ENCODE measurements at regions not wholly inside any gene's neighbourhood (a gene's known extent, or its start where the extent isn't known, plus 50 kb on each side); places are given as distances from the start of the nearest gene placed in this dataset.
A peak's percentile ranks its signal among the peaks of the same experiment; 100 is the strongest.

DNA sequence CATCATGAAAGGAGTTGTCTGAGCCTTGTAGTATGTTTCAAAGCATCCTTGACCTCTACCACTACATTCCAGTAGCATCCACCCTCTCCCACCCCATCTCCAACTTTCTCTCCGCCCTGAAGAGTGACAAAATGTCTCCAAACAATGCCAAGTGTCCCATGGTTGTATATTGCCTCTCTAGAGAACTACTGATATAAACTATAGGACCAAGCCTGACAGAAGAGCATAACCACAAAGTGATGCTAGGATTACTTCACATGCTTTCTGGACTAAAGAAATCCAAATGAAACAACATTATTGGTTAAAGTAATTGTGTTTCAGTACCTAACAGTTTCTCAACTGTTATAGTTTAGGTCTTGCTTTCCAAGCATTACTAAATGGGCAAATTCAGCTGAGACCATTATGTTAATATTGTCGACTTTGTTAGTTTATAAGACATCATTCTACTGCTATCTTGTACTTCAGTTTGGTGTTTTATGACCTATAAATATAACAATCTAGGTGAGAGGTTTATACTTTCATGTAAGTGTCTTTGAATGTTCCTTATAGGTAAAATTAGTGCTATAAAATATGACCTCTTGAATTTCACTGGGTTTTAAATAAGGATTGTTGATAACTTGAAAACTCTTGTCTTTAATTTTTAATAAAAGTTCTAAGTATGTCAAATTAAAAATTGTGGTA lies 117.4 kb downstream of the SUCNR1 start:
- H3K36me3 ChIP-seq (ENCODE audit: control insufficient read depth in 2 of 2, insufficient read depth in 2 of 2, low read length in 2 of 2): no peaks in the 10 kb centered on the region
- no peak overlapping the region for H3K9ac ChIP-seq (ENCODE audit: low read depth in 1 of 2, low read length in 2 of 2)
- H3K27ac ChIP-seq (ENCODE audit: low read depth in 2 of 2, low read length in 2 of 2): no peak overlapping the region
- no peaks in the 10 kb centered on the region for H3K27me3 ChIP-seq (ENCODE audit: control insufficient read depth in 2 of 2, insufficient read depth in 2 of 2, low read length in 2 of 2)
- peaks cover 9 to 12% of the 10 kb centered on the region in 2 donors for H3K4me1 ChIP-seq (ENCODE audit: control insufficient read depth in 2 of 2, insufficient read depth in 2 of 2, low read length in 2 of 2)
- H3K9me3 ChIP-seq (ENCODE audit: control insufficient read depth in 2 of 2, low read length in 2 of 2): no peaks in the 10 kb centered on the region
- H3K4me3 ChIP-seq (ENCODE audit: low read length in 2 of 2): no peak overlapping the region

DNA sequence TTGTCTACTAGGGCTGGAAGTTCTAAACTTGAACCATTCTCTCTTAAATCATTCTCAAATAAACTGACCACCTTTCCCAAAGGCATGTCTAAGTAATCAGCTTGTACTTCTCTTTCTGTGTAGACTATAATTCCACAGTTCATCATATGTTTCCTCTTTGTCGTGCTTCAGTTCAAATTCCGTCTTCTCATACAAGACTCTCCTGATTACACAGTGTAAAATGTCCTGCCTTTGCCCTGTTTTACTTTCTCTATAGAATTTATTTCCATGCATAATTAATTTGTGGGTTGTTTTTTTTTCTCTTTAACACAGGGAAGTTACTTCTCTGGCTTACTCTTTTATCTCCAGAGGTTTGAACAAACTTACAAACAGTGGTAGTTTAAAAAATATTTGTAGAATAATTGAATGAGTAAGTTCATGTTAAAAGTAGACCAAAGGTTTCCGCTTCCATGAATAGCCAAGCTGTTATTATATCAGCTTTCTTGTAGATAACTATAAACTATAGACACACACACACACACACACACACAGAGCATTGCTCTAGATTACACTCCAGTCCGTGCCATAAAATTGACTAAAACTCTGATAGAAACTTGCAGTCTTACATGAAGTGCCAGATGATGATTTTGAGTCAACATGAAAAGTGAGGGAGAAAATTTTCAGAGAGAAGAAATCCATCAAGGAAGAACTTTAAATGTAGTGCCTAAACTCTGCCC lies 119.0 kb downstream of the SUCNR1 start:
- H3K36me3 ChIP-seq (ENCODE audit: control insufficient read depth in 2 of 2, insufficient read depth in 2 of 2, low read length in 2 of 2): no peaks in the 10 kb centered on the region
- H3K27me3 ChIP-seq (ENCODE audit: control insufficient read depth in 2 of 2, insufficient read depth in 2 of 2, low read length in 2 of 2): no peaks in the 10 kb centered on the region
- H3K27ac ChIP-seq (ENCODE audit: low read depth in 2 of 2, low read length in 2 of 2): peak overlapping the region in 1 of 2 donors; percentile 19
- H3K9ac ChIP-seq (ENCODE audit: low read depth in 1 of 2, low read length in 2 of 2): no peak overlapping the region
- no peaks in the 10 kb centered on the region for H3K9me3 ChIP-seq (ENCODE audit: control insufficient read depth in 2 of 2, low read length in 2 of 2)
- peaks cover 6 to 9% of the 10 kb centered on the region in 2 donors for H3K4me1 ChIP-seq (ENCODE audit: control insufficient read depth in 2 of 2, insufficient read depth in 2 of 2, low read length in 2 of 2)
- H3K4me3 ChIP-seq (ENCODE audit: low read length in 2 of 2): no peak overlapping the region

DNA sequence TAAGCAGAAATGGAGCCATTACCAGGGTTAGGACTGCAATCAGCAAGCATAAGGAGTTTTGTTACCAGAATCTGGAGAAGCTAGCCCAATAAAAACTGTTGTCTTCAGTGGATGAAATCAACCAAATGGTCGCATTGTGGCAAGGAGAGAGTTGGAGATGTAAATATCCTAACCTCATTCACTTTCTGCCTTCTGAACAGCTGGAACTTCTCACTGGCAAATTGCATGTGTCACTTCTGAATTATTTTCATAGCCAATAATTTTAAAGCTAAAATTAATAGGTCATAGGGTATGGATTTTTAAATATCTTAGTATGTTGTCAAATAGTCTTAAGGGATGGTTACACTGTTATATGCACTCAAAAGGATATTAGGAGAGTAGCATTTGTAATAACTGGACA lies 121.6 kb downstream of the SUCNR1 start:
- Histone ChIP-seq H3K4me3 (ENCODE audit: low read length in 2 of 2) (no peak overlapping the region), H3K9ac (ENCODE audit: low read depth in 1 of 2, low read length in 2 of 2) (no peak overlapping the region), H3K27ac (ENCODE audit: low read depth in 2 of 2, low read length in 2 of 2) (no peak overlapping the region), H3K9me3 (ENCODE audit: control insufficient read depth in 2 of 2, low read length in 2 of 2) (no peaks in the 10 kb centered on the region), H3K4me1 (ENCODE audit: control insufficient read depth in 2 of 2, insufficient read depth in 2 of 2, low read length in 2 of 2) (peaks cover 6 to 9% of the 10 kb centered on the region in 2 donors), H3K36me3 (ENCODE audit: control insufficient read depth in 2 of 2, insufficient read depth in 2 of 2, low read length in 2 of 2) (no peaks in the 10 kb centered on the region), H3K27me3 (ENCODE audit: control insufficient read depth in 2 of 2, insufficient read depth in 2 of 2, low read length in 2 of 2) (no peaks in the 10 kb centered on the region)

DNA sequence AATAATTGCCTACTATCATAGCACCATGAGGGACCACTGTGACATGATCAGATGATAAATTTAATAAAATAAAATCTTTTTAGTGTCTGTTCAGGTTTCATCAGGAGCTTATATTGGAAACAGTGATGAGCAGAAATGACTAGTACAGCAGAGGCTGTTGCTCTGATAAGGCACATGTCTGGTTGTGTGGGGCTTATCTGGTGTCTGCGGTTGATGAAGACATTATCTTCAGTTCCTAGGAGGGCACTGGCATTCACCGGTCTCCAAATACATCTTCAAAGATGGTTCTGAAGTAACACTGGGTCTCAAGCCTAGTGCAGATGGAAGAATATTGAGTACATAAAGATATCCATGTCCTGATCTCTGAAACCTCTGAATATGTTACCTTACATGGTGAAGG lies 125.3 kb downstream of the SUCNR1 start:
- no peaks in the 10 kb centered on the region for H3K27me3 ChIP-seq (ENCODE audit: control insufficient read depth in 2 of 2, insufficient read depth in 2 of 2, low read length in 2 of 2)
- H3K27ac ChIP-seq (ENCODE audit: low read depth in 2 of 2, low read length in 2 of 2): no peak overlapping the region
- no peak overlapping the region for H3K9ac ChIP-seq (ENCODE audit: low read depth in 1 of 2, low read length in 2 of 2)

DNA sequence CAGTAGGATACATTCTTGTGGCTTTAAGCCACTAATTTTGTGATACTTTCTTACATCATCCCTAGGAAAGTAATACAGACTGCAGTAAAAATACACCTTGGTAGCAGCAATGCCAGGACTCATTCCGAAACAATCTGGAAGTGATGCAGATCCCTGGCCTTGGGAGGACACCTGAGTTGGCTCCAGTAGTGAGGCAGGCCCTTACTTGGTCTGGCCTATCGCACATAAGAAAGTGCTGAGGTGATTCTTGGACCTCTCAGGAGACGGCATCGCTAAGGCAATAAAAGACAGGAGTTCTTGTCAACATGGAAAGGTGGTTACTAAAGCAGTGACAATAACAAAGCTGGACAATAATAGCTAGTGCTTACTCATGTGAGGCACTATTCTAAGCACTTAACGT lies 126.5 kb downstream of the SUCNR1 start:
- H3K9me3 ChIP-seq (ENCODE audit: control insufficient read depth in 2 of 2, low read length in 2 of 2): no peaks in the 10 kb centered on the region
- H3K4me3 ChIP-seq (ENCODE audit: low read length in 2 of 2): no peak overlapping the region
- H3K27me3 ChIP-seq (ENCODE audit: control insufficient read depth in 2 of 2, insufficient read depth in 2 of 2, low read length in 2 of 2): no peaks in the 10 kb centered on the region
- H3K27ac ChIP-seq (ENCODE audit: low read depth in 2 of 2, low read length in 2 of 2): no peak overlapping the region
- H3K9ac ChIP-seq (ENCODE audit: low read depth in 1 of 2, low read length in 2 of 2): no peak overlapping the region
- H3K36me3 ChIP-seq (ENCODE audit: control insufficient read depth in 2 of 2, insufficient read depth in 2 of 2, low read length in 2 of 2): no peaks in the 10 kb centered on the region
- no peaks in the 10 kb centered on the region for H3K4me1 ChIP-seq (ENCODE audit: control insufficient read depth in 2 of 2, insufficient read depth in 2 of 2, low read length in 2 of 2)

More for the DNA sequence above, 125.3 kb downstream of the SUCNR1 start:
- no peaks in the 10 kb centered on the region for H3K4me1 ChIP-seq (ENCODE audit: control insufficient read depth in 2 of 2, insufficient read depth in 2 of 2, low read length in 2 of 2)
- H3K9me3 ChIP-seq (ENCODE audit: control insufficient read depth in 2 of 2, low read length in 2 of 2): no peaks in the 10 kb centered on the region
- no peaks in the 10 kb centered on the region for H3K36me3 ChIP-seq (ENCODE audit: control insufficient read depth in 2 of 2, insufficient read depth in 2 of 2, low read length in 2 of 2)
- no peak overlapping the region for H3K4me3 ChIP-seq (ENCODE audit: low read length in 2 of 2)

DNA sequence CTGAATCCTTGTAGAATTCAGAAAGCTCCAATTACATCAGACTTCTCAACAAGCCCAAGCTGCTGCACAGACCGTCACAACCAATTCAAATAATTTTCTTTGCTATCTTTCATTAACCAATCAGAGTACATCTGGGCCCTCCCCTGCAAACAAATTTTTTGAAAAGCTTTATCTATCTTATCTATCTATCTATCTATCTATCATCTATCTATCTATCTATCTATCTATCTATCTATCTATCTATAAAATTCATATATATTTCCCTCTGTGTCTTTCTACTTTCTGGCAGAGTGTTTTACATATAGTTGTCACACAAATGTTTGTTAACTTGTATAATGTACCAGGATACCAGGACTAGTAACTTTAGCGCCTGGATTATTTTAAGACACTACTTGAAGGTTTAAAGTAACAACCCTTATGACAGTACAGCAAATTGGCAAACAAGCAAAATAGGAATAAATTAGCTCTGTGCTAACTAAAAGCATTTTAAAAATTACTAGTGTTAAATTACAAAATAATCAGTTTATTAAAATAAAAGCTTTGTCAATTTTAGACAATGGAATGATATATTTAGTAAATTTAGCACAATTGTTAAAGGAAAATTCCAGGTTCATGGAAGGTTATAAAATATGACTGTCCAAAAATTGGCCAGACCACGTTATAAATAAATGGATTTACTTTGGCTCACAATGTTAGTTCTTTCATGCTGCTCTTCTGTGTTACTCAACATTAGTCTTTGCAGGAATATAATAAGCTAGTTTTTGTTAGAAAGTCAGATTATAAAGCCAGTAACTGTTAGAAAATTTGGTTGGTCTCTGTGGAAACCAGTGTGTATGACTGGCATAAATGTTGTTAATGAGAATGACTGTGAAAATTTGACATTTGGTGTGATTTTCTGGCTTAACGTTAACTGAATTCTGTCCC lies 138.6 kb downstream of the SUCNR1 start:
- Histone ChIP-seq H3K9ac (ENCODE audit: low read depth in 1 of 2, low read length in 2 of 2) (no peak overlapping the region), H3K4me3 (ENCODE audit: low read length in 2 of 2) (no peak overlapping the region), H3K36me3 (ENCODE audit: control insufficient read depth in 2 of 2, insufficient read depth in 2 of 2, low read length in 2 of 2) (no peaks in the 10 kb centered on the region), H3K4me1 (ENCODE audit: control insufficient read depth in 2 of 2, insufficient read depth in 2 of 2, low read length in 2 of 2) (no peaks in the 10 kb centered on the region), H3K27ac (ENCODE audit: low read depth in 2 of 2, low read length in 2 of 2) (no peak overlapping the region), H3K27me3 (ENCODE audit: control insufficient read depth in 2 of 2, insufficient read depth in 2 of 2, low read length in 2 of 2) (no peaks in the 10 kb centered on the region), H3K9me3 (ENCODE audit: control insufficient read depth in 2 of 2, low read length in 2 of 2) (no peaks in the 10 kb centered on the region)

DNA sequence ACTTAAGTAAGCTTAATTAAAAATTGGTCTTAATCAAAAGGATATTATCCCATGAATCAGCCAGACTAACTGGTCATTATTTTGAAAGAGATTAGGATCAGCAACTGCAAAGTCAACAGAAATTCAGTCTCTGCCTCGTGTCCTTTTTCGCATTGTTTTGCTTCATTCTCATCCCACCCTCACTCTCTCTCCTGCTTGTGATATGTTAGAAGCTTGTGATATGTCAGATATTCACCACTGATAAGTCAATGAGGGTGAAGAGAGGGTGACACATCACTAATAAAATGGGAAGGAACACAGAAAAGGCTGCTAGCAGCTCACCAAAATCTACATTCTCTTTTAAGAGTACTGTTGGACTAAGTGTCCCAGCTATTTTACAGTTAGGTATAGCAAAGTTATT lies 146.1 kb downstream of the SUCNR1 start:
- Histone ChIP-seq H3K9ac (ENCODE audit: low read depth in 1 of 2, low read length in 2 of 2) (no peak overlapping the region), H3K27ac (ENCODE audit: low read depth in 2 of 2, low read length in 2 of 2) (no peak overlapping the region), H3K9me3 (ENCODE audit: control insufficient read depth in 2 of 2, low read length in 2 of 2) (no peaks in the 10 kb centered on the region), H3K4me1 (ENCODE audit: control insufficient read depth in 2 of 2, insufficient read depth in 2 of 2, low read length in 2 of 2) (no peaks in the 10 kb centered on the region), H3K4me3 (ENCODE audit: low read length in 2 of 2) (no peak overlapping the region), H3K36me3 (ENCODE audit: control insufficient read depth in 2 of 2, insufficient read depth in 2 of 2, low read length in 2 of 2) (no peaks in the 10 kb centered on the region), H3K27me3 (ENCODE audit: control insufficient read depth in 2 of 2, insufficient read depth in 2 of 2, low read length in 2 of 2) (no peaks in the 10 kb centered on the region)

DNA sequence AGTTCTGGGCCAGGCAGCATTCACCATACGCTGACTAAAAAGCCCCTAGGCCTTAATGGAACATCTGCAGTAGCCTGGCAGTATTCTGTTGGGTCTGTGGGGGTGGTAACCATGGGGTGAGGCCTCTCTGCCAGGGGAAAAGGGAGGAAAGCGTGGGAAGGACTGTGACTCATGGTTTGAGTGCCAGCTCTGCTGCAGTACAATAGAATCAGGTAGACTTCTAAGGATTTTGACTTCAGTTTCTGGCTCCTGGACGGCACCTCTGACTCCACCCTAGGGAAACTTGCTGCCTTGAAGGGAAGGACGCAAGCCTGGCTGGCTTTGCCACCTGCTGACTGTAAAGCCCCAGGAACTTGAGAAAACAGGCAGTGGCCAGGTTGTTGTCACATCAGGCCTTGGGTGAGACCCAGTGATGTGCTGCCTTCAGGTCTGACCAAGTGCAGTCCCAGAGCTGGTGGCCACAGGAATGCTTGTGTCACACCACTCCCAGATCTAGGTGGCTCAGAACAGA lies 148.6 kb downstream of the SUCNR1 start:
- Histone ChIP-seq H3K36me3 (ENCODE audit: control insufficient read depth in 2 of 2, insufficient read depth in 2 of 2, low read length in 2 of 2) (no peaks in the 10 kb centered on the region), H3K9ac (ENCODE audit: low read depth in 1 of 2, low read length in 2 of 2) (no peak overlapping the region), H3K9me3 (ENCODE audit: control insufficient read depth in 2 of 2, low read length in 2 of 2) (no peaks in the 10 kb centered on the region), H3K27ac (ENCODE audit: low read depth in 2 of 2, low read length in 2 of 2) (no peak overlapping the region), H3K27me3 (ENCODE audit: control insufficient read depth in 2 of 2, insufficient read depth in 2 of 2, low read length in 2 of 2) (no peaks in the 10 kb centered on the region), H3K4me3 (ENCODE audit: low read length in 2 of 2) (no peak overlapping the region), H3K4me1 (ENCODE audit: control insufficient read depth in 2 of 2, insufficient read depth in 2 of 2, low read length in 2 of 2) (peaks cover 0 to 3% of the 10 kb centered on the region in 2 donors)

DNA sequence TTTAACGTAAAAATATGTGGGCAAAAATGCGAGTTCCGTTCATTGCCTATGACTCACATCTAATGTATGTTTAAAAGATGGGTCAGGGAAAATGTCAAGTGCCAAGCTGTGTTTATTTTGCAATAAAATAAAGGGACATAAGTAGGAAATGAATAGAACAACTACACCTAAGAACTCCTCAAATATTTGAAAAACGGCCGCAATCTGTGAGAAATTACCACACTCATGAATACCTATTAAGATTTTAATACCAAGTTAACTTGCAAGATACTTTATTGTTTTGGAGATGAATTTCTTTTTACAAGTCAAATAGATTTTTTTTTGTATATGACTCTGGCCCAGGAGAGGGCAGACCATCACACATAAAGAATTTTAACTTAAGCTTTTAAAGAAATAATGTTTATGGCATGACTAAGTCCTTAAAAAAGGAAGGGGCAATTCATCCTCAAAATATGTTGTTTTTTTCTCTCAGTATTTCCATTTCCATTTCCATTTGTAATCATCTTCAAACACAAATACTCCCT lies 152.7 kb downstream of the SUCNR1 start:
- H3K27me3 ChIP-seq (ENCODE audit: control insufficient read depth in 2 of 2, insufficient read depth in 2 of 2, low read length in 2 of 2): no peaks in the 10 kb centered on the region

More for the DNA sequence above, 152.7 kb downstream of the SUCNR1 start:
- Histone ChIP-seq H3K9ac (ENCODE audit: low read depth in 1 of 2, low read length in 2 of 2) (no peak overlapping the region), H3K4me3 (ENCODE audit: low read length in 2 of 2) (no peak overlapping the region), H3K36me3 (ENCODE audit: control insufficient read depth in 2 of 2, insufficient read depth in 2 of 2, low read length in 2 of 2) (no peaks in the 10 kb centered on the region), H3K27ac (ENCODE audit: low read depth in 2 of 2, low read length in 2 of 2) (no peak overlapping the region), H3K9me3 (ENCODE audit: control insufficient read depth in 2 of 2, low read length in 2 of 2) (no peaks in the 10 kb centered on the region), H3K4me1 (ENCODE audit: control insufficient read depth in 2 of 2, insufficient read depth in 2 of 2, low read length in 2 of 2) (peaks cover 0 to 3% of the 10 kb centered on the region in 2 donors)
